HG03457 (cell line): ENCODE measurements at regions not wholly inside any gene's neighbourhood (a gene's known extent, or its start where the extent isn't known, plus 50 kb on each side); places are given as distances from the start of the nearest gene placed in this dataset.
A peak's percentile ranks its signal among the peaks of the same experiment; 100 is the strongest.
"Not testable (repeated sequence)": the region's sequence is repeated elsewhere in the genome, so short reads cannot be mapped to it uniquely, and the experiment has no call there.

ENCODE experiments used
- ATAC-seq: cut with Tn5 transposase; IDR thresholded peaks from one replicate; pipeline ENCODE4 v1.9.1; 2021; ENCODE audit warnings: moderate number of reproducible peaks; ENCODE audit not compliant: unreplicated experiment

DNA sequence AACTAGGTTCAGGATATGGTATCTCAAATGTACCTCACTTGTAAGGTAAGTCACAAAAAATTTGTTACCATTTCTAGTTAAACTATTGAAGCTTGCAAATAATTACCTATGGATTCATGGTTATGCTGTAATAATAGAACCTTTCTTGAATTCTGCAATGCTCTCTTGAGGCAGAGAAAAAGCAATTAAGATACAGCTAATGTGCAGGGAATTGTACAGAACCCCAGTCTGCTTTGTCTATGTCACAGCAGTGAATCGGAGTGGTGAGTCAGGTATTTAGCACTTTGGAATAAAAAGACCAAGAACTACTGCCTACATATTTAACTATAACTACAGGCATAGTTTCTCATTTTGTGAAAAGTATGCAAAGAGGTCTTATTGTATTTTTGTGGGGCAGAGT lies 228.7 kb upstream of the GOT2 start:
- no peak for ATAC-seq

- ATAC-seq = no peak
Observed at GRCh38 chr16:58960484-58960883, 226.4 kb upstream of the GOT2 start.

DNA sequence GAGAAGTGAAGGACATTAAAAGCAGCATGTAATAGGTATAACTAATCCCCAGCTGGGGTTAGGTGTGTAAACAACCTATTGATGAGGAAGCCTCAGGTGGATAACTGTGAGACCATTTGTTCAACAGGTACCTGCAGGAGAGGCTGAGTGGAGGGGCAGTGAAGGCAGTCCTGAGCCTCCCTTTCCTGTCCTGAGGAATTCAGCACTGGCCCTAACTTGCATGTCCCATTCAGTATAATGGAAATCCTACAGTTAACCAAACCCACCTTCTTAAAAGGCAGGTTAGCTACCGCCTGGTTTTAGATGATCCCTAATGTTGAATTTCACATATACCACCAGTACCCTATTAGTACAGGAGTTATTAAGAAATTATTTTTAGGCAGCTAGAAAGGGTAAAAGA lies 225.9 kb upstream of the GOT2 start:
- ATAC-seq = no peak

GRCh38 chr16:58958749-58959148 lies 224.6 kb upstream of the GOT2 start:
- ATAC-seq = no peak

DNA sequence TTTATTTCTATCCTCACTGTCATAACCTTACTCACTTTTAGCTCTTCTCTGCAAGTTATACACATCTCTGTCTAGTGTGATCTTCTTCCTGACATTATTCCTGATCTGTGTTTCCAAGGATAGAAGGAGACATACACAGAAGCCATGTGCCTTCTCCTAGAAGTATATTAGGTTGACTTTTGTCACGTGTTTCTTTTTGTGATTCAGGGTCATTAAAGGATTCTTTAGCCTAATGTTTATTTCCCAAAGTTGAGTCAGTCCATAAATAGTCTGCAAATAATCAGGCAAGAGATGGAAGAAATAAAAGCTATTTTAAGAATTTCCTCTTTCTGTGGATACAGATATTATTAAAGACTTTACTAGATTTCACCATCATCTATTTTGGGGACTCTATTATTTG lies 214.1 kb upstream of the GOT2 start:
- ATAC-seq = no peak

DNA sequence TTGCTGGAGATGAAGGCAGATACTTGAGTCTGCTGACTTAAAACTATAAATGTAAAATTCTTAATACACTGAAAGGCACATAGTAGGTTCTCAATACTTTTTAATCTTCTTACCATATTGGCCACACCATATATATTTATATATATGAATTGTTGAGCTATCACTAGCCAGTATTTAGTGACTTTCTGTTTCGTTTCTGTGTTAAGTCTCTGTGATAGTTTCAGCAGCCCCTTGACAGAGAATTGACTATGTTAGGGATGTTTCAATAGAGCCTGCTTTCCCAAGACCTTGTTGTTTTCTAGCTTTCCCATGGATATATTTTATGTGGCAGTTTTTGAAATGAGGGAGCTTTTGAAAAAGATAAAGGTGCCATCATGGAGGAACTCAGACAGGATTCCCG lies 206.5 kb upstream of the GOT2 start:
- ATAC-seq = no peak

- ATAC-seq = no peak
Observed at GRCh38 chr16:58938811-58939210, 204.7 kb upstream of the GOT2 start.

DNA sequence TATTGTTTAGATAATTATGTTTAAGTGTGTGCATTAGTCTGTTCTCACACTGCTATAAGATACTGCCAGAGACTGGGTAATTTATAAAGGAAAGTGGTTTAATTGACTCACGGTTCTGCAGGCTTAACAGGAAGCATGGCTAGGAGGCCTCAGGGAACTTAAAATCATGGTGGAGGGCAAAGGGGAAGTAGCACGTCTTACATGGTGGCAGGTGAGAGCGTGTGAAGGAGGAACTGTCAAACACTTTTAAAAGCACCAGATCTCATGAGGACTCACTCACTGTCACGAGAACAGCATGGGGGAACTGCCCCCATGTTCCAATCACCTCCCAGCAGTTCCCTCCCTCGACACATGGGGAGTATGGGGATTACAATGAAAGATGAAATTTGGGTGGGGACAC lies 203.5 kb upstream of the GOT2 start:
- no peak for ATAC-seq

DNA sequence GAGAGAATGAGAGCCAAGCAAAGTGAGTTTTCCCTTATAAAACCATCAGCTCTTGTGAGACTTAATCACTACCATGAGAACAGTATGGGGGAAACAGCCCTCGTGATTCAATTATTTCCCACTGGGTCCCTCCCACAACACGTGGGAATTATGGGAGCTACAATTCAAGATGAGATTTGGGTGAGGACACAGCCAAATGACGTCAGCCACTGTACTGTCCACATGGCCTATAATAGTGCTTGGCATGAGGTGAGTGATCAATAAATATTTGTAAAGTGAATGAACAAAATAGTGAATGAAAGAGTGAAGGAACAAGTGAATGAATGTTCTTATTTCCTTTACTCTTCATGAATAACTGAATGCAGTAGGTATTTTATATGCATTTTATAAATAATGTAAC lies 199.1 kb upstream of the GOT2 start:
- no peak for ATAC-seq

DNA sequence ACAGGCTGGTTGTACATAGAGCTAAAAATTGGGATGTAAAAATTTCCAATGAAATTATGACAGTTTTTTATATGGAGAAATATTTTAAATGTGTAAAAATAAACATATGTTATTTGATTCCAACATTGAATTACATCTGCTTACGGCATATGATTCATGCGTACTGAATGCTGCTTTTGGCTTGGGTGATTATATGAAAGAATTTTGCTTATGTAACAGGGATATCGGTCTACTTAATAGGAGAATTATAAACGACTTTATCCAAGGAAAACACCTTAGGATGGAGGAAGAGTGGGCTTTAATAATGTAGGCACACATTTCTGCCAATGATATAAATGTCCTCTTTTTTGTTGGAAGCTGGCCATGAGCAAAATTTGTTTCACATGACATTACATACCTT lies 197.3 kb upstream of the GOT2 start:
- ATAC-seq = no peak

- ATAC-seq = no peak
Observed at GRCh38 chr16:58923094-58923493, 189.0 kb upstream of the GOT2 start.

GRCh38 chr16:58913456-58913855 lies 179.3 kb upstream of the GOT2 start:
- ATAC-seq = no peak

GRCh38 chr16:58912571-58912970 lies 178.5 kb upstream of the GOT2 start:
- ATAC-seq = no peak

GRCh38 chr16:58906981-58907715 lies 173.0 kb upstream of the GOT2 start:
- ATAC-seq = no peak

- ATAC-seq = no peak
Observed at GRCh38 chr16:58904291-58904690, 170.2 kb upstream of the GOT2 start.

- ATAC-seq = no peak
Observed at GRCh38 chr16:58889516-58889915, 155.4 kb upstream of the GOT2 start.

DNA sequence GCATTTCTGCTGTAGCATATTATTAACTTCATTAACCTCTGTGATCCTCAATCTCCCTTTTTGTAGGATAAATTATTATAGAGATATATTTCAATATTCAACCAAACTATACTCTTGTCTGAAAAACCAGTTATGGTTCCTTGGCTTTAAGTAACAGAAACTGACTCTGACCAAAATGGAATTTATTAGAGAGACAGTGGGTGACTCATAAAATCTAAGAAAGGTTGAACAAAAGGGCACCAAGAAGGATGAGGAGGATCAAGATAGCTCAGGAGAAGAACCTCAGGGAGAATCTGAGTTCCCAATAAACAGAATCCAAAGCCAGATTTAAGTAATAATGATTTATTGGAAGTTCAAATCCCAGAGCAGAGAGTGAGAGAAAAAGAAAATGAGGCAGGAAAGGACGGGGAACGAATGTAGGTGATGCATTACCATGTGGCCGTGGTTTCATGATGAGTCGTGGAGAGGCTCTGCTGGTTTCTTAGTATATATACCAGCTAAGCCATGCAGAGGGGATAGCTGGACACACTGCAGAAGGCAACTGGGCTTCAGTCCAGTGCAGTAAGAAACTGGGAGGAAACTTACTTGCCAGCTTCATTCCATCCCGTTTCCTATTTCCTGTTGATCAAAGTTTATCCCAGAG lies 151.5 kb upstream of the GOT2 start:
- ATAC-seq = peak; percentile 51

DNA sequence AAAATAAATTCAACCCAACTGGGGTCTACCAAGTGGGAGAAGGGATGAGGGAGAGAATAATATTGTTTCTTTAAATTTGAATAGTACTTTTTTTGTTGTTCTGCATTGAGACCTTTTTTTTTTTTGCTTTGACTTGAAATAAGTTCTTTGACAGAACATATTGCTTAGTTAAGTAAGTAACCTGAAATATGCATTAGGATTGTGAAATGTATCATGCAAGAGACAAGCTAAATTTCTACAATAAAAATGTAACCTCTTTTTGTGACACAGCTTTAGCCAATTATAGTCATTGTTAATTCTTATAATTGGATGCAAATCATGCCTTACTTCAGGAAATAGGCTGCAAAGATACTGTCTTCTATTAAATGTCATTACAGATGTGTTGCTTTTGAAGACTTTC lies 150.0 kb upstream of the GOT2 start:
- no peak for ATAC-seq

GRCh38 chr16:58883131-58883530 lies 149.0 kb upstream of the GOT2 start:
- ATAC-seq = no peak

DNA sequence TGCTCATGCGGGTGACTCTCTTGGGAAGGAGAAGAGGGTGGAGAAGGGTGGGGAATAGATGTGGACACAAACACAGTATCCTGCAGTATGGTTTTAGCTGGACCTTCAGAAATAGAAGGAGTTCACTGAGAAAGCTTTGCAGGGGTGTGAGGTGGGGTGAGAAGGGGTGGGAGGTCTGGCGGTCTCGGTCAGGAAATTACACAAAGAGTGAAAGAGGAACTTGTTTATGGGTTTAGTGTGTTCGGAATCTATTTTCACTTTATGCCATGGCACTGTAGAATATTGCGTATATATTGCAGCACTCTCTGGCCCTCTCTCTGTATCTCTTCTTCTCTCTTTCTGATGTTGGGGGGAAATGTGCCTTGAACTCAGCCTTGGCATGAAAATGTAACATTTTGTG lies 148.2 kb upstream of the GOT2 start:
- ATAC-seq = peak; percentile 89

DNA sequence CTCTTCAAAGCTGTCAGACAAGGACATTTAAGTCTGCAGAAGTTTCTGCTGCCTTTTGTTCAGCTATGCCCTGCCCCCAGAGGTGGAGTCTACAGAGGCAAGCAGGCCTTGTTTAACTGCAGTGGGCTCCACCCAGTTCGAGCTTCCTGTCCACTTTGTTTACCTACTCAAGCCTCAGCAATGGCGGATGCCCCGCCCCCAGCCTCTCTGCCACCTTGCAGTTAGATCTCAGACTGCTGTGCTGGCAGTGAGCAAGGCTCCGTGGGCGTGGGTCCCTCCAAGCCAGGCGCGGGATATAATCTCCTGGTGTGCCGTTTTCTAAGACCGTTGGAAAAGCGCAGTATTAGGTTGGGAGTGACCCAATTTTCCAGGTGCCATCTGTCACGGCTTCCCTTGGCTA lies 144.5 kb upstream of the GOT2 start:
- ATAC-seq = not testable (repeated sequence)

DNA sequence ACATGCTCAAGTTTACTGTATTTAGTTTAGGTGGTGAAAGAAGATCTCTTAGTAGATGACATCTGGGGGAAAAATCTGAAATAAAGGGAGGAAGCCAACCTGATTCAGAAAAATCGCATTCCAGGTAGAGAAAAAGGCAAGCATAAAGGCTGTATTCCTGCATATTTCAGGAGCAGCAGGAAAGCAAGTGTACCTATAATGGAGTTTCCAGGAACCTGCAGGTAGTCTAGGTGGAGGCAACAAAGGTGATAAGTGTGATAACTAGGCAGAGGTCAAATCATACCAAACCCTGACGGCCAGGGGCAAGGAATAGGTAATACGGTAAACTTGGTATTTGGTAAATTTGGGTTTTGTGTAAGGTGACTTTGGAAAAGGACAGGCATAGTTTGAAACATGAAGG lies 132.8 kb upstream of the GOT2 start:
- no peak for ATAC-seq

GRCh38 chr16:58863761-58864160 lies 129.6 kb upstream of the GOT2 start:
- ATAC-seq = no peak
